ENCODE measurements at regions not wholly inside any gene's neighbourhood (a gene's known extent, or its start where the extent isn't known, plus 50 kb on each side); places are given as distances from the start of the nearest gene placed in this dataset.

GRCh38 chr3:30073040-30073439 is 533.4 kb upstream of the TGFBR2 start (continued):
- TF ChIP-seq REST (IDR thresholded peaks at IDR 0.05; ENCODE audit: unreplicated experiment) (no peak), ZNF331 (CRISPR knock-in tag; IDR thresholded peaks at IDR 0.05; ENCODE audit: low read depth) (no peak), POLR2AphosphoS5 (IDR thresholded peaks at IDR 0.05; ENCODE audit: low read depth) (no peak), ZNF114 (CRISPR knock-in tag; IDR thresholded peaks at IDR 0.05) (no peak), STAT1 (IDR thresholded peaks at IDR 0.05; ENCODE audit: unreplicated experiment) (no peak)

- Mint-ChIP-seq H3K36me3 (ENCODE audit: low read depth) (no peaks in the 10 kb centered on the region), H3K4me3 (no peak overlapping the region), H3K4me1 (no peaks in the 10 kb centered on the region), H3K9me3 (no peaks in the 10 kb centered on the region; the same call in 2 of the 3 replicates), H3K27ac (no peak overlapping the region), H3K27me3 (ENCODE audit: insufficient read depth, low read depth, poor library complexity) (peaks cover 2% of the 10 kb centered on the region)
- no peaks in the 10 kb centered on the region for H3K9me2 ChIP-seq (ENCODE audit: insufficient read depth)
- no peak overlapping the region for H3K4me3 ChIP-seq
- H3K27ac ChIP-seq (ENCODE audit: low read depth) = no peak overlapping the region
- H3K79me2 ChIP-seq (replicated peaks; ENCODE audit: insufficient read depth) = no peaks in the 10 kb centered on the region
- H4K20me1 ChIP-seq (replicated peaks; ENCODE audit: insufficient read depth) = no peaks in the 10 kb centered on the region
- no peaks in the 10 kb centered on the region; the same call in none of the 2 replicates for H3K27me3 ChIP-seq (ENCODE audit: insufficient read depth)
- no peak overlapping the region for H3K4me2 ChIP-seq
- ATAC-seq (no peak), DNase-seq (ENCODE audit: low spot score) (no peak)
- H3K4me1 ChIP-seq (ENCODE audit: insufficient read depth) = no peaks in the 10 kb centered on the region
- H2AFZ ChIP-seq = no peak overlapping the region
- H3F3A ChIP-seq (replicated peaks; ENCODE audit: low read depth) = no peaks in the 10 kb centered on the region
- no peaks in the 10 kb centered on the region for H3K36me3 ChIP-seq (ENCODE audit: insufficient read depth)
- TF ChIP-seq ZNF114 (CRISPR knock-in tag; IDR thresholded peaks at IDR 0.05) (no peak), STAT1 (IDR thresholded peaks at IDR 0.05; ENCODE audit: unreplicated experiment) (no peak), POLR2AphosphoS5 (IDR thresholded peaks at IDR 0.05; ENCODE audit: low read depth) (no peak), EZH2 (IDR thresholded peaks at IDR 0.05; ENCODE audit: low read depth, unreplicated experiment) (no peak), ETS1 (IDR thresholded peaks at IDR 0.05) (no peak), REST (IDR thresholded peaks at IDR 0.05; ENCODE audit: unreplicated experiment) (no peak), CREB1 (CRISPR knock-in tag; IDR thresholded peaks at IDR 0.05; ENCODE audit: low read depth) (no peak), NANOG (IDR thresholded peaks at IDR 0.05; ENCODE audit: borderline replicate concordance) (no peak), JUNB (IDR thresholded peaks at IDR 0.05; ENCODE audit: unreplicated experiment) (no peak), ZNF462 (CRISPR knock-in tag; IDR thresholded peaks at IDR 0.05) (no peak), ZNF331 (CRISPR knock-in tag; IDR thresholded peaks at IDR 0.05; ENCODE audit: low read depth) (no peak)
Observed at GRCh38 chr3:30073622-30074021, 532.8 kb upstream of the TGFBR2 start.

Measured in GM23338 (cell line).